ENCODE measurements at regions not wholly inside any gene's neighbourhood (a gene's known extent, or its start where the extent isn't known, plus 50 kb on each side); places are given as distances from the start of the nearest gene placed in this dataset.

- intact Hi-C loops (cut with DNase I), result no loop called here
- Histone ChIP-seq H3K4me3 (no peak overlapping the region), H3K36me3 (no peaks in the 10 kb centered on the region), H3K4me1 (no peaks in the 10 kb centered on the region), H3K27ac (no peak overlapping the region), H3K27me3 (no peaks in the 10 kb centered on the region), H3K9me3 (no peaks in the 10 kb centered on the region)
- DNase-seq, result no peak
- 77 to 91% methylated on average over 4 of the region's 4 CpGs for WGBS, 2 donors
- TF ChIP-seq CTCF (IDR thresholded peaks at IDR 0.05) (no peak), POLR2AphosphoS5 (IDR thresholded peaks at IDR 0.05) (no peak), POLR2A (IDR thresholded peaks at IDR 0.05) (no peak)
Measured at GRCh38 chr12:72832024-72832423, 559.9 kb downstream of the TRHDE start.

DNA sequence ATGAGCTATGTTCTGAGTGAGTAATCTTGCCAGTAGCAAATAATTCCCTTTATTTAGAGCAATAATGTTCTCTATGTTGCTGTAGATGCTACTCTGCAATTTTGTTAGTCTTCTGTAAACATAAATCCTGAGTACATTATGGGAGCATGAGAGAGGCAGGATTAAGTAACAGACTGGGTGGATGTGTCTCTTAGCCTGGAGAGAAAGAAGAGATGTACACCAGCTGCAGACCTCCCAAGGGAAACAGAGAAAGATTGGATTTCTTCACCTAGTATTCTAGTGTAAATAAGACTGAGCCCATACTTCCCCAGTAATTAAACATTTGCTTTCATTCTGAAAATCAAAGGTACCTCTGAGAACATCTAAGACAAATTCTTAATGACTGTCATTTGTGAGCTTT lies 564.0 kb downstream of the TRHDE start:
- Histone ChIP-seq H3K4me3 (no peak overlapping the region), H3K27me3 (no peaks in the 10 kb centered on the region), H3K4me1 (no peaks in the 10 kb centered on the region), H3K36me3 (no peaks in the 10 kb centered on the region), H3K27ac (no peak overlapping the region), H3K9me3 (peaks cover 0 to 3% (median 0%) of the 10 kb centered on the region in 4 donors)
- no peak for DNase-seq
- intact Hi-C loops (cut with DNase I), result no loop called here
- TF ChIP-seq POLR2AphosphoS5 (IDR thresholded peaks at IDR 0.05), result no peak
- no peak for TF ChIP-seq CTCF (IDR thresholded peaks at IDR 0.05)
- no peak for TF ChIP-seq EP300 (IDR thresholded peaks at IDR 0.05)
- TF ChIP-seq POLR2A (IDR thresholded peaks at IDR 0.05), result no peak

- intact Hi-C loops (cut with DNase I), result no loop called here
- WGBS, 2 donors, result 56 to 57% methylated on average over 1 of the region's 1 CpG
- no peak overlapping the region for H3K27ac ChIP-seq
- H3K9me3 ChIP-seq, result peaks cover 0 to 3% (median 0%) of the 10 kb centered on the region in 4 donors
- TF ChIP-seq POLR2A (IDR thresholded peaks at IDR 0.05), result no peak
- no peaks in the 10 kb centered on the region for H3K27me3 ChIP-seq
- no peak overlapping the region for H3K4me3 ChIP-seq
- no peaks in the 10 kb centered on the region for H3K36me3 ChIP-seq
- no peak for DNase-seq
- H3K4me1 ChIP-seq, result no peaks in the 10 kb centered on the region
Measured at GRCh38 chr12:72839696-72840095, 567.5 kb downstream of the TRHDE start.

DNA sequence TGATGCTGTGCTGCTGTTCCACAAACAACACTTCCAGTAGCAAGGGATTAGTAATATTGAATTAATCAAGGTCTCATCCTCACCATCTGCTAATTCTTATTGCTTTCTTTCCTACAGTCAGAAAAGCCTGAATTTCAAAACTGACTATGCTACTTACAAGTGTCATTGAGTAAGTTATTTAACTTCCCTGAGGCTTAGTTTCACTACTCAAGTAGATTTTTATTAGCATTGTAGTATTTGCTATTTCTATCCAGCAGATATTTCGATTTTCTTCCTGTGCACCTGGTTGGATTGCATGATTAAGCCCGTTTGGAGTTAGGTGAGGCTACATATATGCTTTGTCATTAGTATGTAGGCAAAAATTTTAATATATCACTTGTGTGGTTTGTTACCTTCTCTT lies 591.5 kb downstream of the TRHDE start:
- H3K27ac ChIP-seq, result no peak overlapping the region
- intact Hi-C loops (cut with DNase I), result no loop called here
- no peaks in the 10 kb centered on the region for H3K36me3 ChIP-seq
- H3K4me1 ChIP-seq, result no peaks in the 10 kb centered on the region
- no peaks in the 10 kb centered on the region for H3K27me3 ChIP-seq
- TF ChIP-seq CTCF (IDR thresholded peaks at IDR 0.05) (no peak), EP300 (IDR thresholded peaks at IDR 0.05) (no peak), POLR2AphosphoS5 (IDR thresholded peaks at IDR 0.05) (no peak), POLR2A (IDR thresholded peaks at IDR 0.05) (no peak)
- WGBS, 2 donors, result 22 to 57% methylated on average over 2 of the region's 2 CpGs
- H3K9me3 ChIP-seq, result no peaks in the 10 kb centered on the region
- H3K4me3 ChIP-seq, result no peak overlapping the region
- no peak for DNase-seq

GRCh38 chr12:72865921-72866320 lies 593.8 kb downstream of the TRHDE start:
- TF ChIP-seq EP300 (IDR thresholded peaks at IDR 0.05) (no peak), POLR2AphosphoS5 (IDR thresholded peaks at IDR 0.05) (no peak), POLR2A (IDR thresholded peaks at IDR 0.05) (no peak), CTCF (IDR thresholded peaks at IDR 0.05) (no peak)
- Histone ChIP-seq H3K4me3 (no peak overlapping the region), H3K4me1 (no peaks in the 10 kb centered on the region), H3K9me3 (no peaks in the 10 kb centered on the region), H3K36me3 (no peaks in the 10 kb centered on the region), H3K27ac (no peak overlapping the region), H3K27me3 (no peaks in the 10 kb centered on the region)
- intact Hi-C loops (cut with DNase I), result no loop called here
- WGBS, 2 donors, result 85 to 91% methylated on average over 2 of the region's 2 CpGs
- DNase-seq, result no peak
